HFFc6 (cell line): ENCODE measurements at regions not wholly inside any gene's neighbourhood (a gene's known extent, or its start where the extent isn't known, plus 50 kb on each side); places are given as distances from the start of the nearest gene placed in this dataset.

ENCODE experiments used
- DNase-seq: peaks from one replicate; pipeline ENCODE4 v3.0.0-alpha.2; 2018
- H3K27ac Mint-ChIP-seq: 2 replicates; pipeline ENCODE4 v1.8.0; 2020; ENCODE audit warnings: mild to moderate bottlenecking, mixed read lengths
- H3K27me3 Mint-ChIP-seq: 2 replicates; pipeline ENCODE4 v1.8.0; 2021; ENCODE audit warnings: mild to moderate bottlenecking, moderate library complexity, mixed read lengths; ENCODE audit not compliant: insufficient read depth
- H3K36me3 Mint-ChIP-seq: 2 replicates; pipeline ENCODE4 v1.8.0; 2021; ENCODE audit warnings: low read depth, mixed read lengths
- H3K4me1 Mint-ChIP-seq: 2 replicates; pipeline ENCODE4 v1.8.0; 2020; ENCODE audit warnings: low read depth, mixed read lengths
- H3K4me3 Mint-ChIP-seq: 2 replicates; pipeline ENCODE4 v1.8.0; 2020; ENCODE audit warnings: mild to moderate bottlenecking, moderate library complexity, mixed read lengths
- H3K9me3 Mint-ChIP-seq: 2 replicates; pipeline ENCODE4 v1.8.0; 2020; ENCODE audit warnings: mild to moderate bottlenecking, mixed read lengths
- TF ChIP-seq, protein P1 (sequence below): fragments of 200-600 bp; sonication (generic); IDR thresholded peaks from 2 replicates; pipeline ENCODE4 v1.5.0; 2021; ENCODE audit warnings: antibody characterized with exemption, mild to moderate bottlenecking

- no peak overlapping the region for H3K4me3 Mint-ChIP-seq
Observed at GRCh38 chr2:129705085-129705484, 274.4 kb upstream of the RAB6C start.

GRCh38 chr2:129707800-129708199 lies 271.7 kb upstream of the RAB6C start:
- Mint-ChIP-seq H3K4me3 (no peak overlapping the region), H3K36me3 (peaks cover 13% of the 10 kb centered on the region), H3K4me1 (no peaks in the 10 kb centered on the region), H3K27ac (no peak overlapping the region), H3K9me3 (peaks cover 49% of the 10 kb centered on the region), H3K27me3 (no peaks in the 10 kb centered on the region; the same call in 1 of the 2 replicates)
- DNase-seq: no peak
- TF ChIP-seq, protein P1, sequence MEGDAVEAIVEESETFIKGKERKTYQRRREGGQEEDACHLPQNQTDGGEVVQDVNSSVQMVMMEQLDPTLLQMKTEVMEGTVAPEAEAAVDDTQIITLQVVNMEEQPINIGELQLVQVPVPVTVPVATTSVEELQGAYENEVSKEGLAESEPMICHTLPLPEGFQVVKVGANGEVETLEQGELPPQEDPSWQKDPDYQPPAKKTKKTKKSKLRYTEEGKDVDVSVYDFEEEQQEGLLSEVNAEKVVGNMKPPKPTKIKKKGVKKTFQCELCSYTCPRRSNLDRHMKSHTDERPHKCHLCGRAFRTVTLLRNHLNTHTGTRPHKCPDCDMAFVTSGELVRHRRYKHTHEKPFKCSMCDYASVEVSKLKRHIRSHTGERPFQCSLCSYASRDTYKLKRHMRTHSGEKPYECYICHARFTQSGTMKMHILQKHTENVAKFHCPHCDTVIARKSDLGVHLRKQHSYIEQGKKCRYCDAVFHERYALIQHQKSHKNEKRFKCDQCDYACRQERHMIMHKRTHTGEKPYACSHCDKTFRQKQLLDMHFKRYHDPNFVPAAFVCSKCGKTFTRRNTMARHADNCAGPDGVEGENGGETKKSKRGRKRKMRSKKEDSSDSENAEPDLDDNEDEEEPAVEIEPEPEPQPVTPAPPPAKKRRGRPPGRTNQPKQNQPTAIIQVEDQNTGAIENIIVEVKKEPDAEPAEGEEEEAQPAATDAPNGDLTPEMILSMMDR: no peak

More at GRCh38 chr2:129705085-129705484, 274.4 kb upstream of the RAB6C start:
- Mint-ChIP-seq H3K36me3 (peaks cover 9% of the 10 kb centered on the region; the same call in 1 of the 2 replicates), H3K4me1 (no peaks in the 10 kb centered on the region), H3K27ac (no peak overlapping the region), H3K9me3 (peaks cover 50% of the 10 kb centered on the region), H3K27me3 (no peaks in the 10 kb centered on the region; the same call in 1 of the 2 replicates)
- DNase-seq: no peak
- TF ChIP-seq, protein P1: no peak

DNA sequence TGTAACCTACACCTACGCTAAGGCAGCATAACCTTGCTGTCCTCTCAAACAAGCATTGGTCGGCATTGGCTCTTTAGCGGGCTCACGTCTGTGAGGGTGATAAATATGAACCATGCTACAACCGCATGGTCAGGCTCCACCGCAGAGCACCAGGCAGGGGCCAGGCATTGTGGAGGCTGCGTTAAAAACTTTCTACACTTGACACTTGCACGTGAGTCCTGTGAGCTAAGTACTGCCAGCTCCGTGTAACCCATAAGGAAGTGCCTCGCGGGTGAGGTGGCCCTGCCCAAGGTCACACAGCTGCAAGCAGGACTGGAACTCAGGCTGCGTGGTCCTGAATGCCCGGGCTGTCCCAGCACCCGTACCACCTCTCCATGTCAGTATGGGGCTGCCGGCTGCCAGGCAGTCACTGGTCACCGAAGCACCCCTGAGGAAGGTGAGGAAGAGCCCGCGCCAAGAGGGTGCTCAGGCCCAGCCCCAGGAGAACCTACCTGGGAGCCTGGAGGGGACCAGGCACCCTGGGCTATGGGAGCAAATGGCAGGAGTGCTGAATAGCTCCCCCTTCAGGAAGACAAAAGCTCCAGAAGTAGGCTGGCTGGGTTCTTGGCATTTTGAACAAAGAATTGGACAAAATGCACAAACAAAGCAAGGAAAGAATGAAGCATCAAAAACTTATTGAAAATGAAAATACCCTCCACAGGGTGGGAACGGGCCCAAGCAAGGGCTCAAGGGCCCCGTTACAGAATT lies 271.1 kb upstream of the RAB6C start:
- no peaks in the 10 kb centered on the region; the same call in 1 of the 2 replicates for H3K27me3 Mint-ChIP-seq
- H3K4me1 Mint-ChIP-seq: no peaks in the 10 kb centered on the region
- H3K27ac Mint-ChIP-seq: no peak overlapping the region
- no peak overlapping the region for H3K4me3 Mint-ChIP-seq
- H3K36me3 Mint-ChIP-seq: peaks cover 13% of the 10 kb centered on the region
- TF ChIP-seq, protein P1: no peak
- no peak for DNase-seq
- peaks cover 49% of the 10 kb centered on the region for H3K9me3 Mint-ChIP-seq

- Mint-ChIP-seq H3K27ac (no peak overlapping the region), H3K4me1 (no peaks in the 10 kb centered on the region), H3K27me3 (no peaks in the 10 kb centered on the region; the same call in 1 of the 2 replicates), H3K4me3 (no peak overlapping the region), H3K36me3 (peaks cover 13% of the 10 kb centered on the region), H3K9me3 (peaks cover 46% of the 10 kb centered on the region)
- TF ChIP-seq, protein P1: no peak
- no peak for DNase-seq
Observed at GRCh38 chr2:129709001-129709955, 270.2 kb upstream of the RAB6C start.

DNA sequence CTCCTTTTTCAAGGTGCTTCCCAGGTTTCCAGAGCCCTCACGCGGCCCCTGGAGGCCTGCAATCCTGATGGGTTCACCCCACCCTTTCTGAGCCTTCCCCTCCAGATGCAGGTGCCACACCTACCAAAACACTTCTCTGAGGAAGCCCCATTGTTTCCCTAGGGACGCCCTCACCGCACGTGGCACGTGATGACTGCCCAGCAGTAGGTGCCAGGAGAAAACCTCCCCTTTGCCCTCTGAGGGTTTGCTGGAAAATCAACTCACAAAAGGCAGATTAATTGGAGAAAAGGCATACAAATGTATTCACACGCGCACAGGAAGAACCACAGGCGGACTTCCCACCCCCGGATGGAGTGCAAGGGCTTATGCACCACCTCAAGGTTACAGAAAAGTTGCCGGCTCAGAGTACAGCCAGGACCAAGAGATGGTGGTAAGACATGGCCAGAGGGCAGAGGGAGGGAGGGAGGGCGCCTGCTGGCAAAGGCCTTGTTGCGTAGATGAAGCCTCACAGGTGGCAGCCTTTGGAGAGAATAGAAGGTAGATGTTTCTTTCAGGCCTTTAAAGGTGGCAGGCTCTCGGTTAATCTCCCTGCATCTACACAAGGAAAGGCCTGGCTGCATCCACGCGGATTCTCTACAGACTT lies 269.4 kb upstream of the RAB6C start:
- Mint-ChIP-seq H3K36me3 (peaks cover 9% of the 10 kb centered on the region; the same call in 1 of the 2 replicates), H3K27me3 (no peaks in the 10 kb centered on the region; the same call in 1 of the 2 replicates), H3K9me3 (peaks cover 38% of the 10 kb centered on the region), H3K4me1 (no peaks in the 10 kb centered on the region), H3K27ac (no peak overlapping the region), H3K4me3 (no peak overlapping the region)
- DNase-seq: no peak
- TF ChIP-seq, protein P1: no peak
